Activated T-helper 17 cell treated with anti-CD3 and anti-CD28 coated beads, Interleukin-2, amount 50 U/mL, for 72 hours (primary cell): ENCODE measurements at regions not wholly inside any gene's neighbourhood (a gene's known extent, or its start where the extent isn't known, plus 50 kb on each side); places are given as distances from the start of the nearest gene placed in this dataset.

ENCODE experiments used
- ATAC-seq: fragments of 150-1000 bp; cut with Tn5 transposase; replicated peaks from 2 replicates; pipeline ENCODE4 v1.10.0; 2021; ENCODE audit warnings: mild to moderate bottlenecking, moderate library complexity
- H3K27ac Mint-ChIP-seq: one replicate; pipeline ENCODE4 v1.8.0; 2022; ENCODE audit warnings: mixed read lengths
- H3K27me3 Mint-ChIP-seq: one replicate; pipeline ENCODE4 v1.8.0; 2022; ENCODE audit warnings: mixed read lengths
- H3K36me3 Mint-ChIP-seq: one replicate; pipeline ENCODE4 v1.8.0; 2022; ENCODE audit warnings: low read depth, mild to moderate bottlenecking, mixed read lengths
- H3K4me1 Mint-ChIP-seq: one replicate; pipeline ENCODE4 v1.8.0; 2022; ENCODE audit warnings: mixed read lengths
- H3K4me3 Mint-ChIP-seq: one replicate; pipeline ENCODE4 v1.8.0; 2022; ENCODE audit warnings: mild to moderate bottlenecking, mixed read lengths
- H3K9me3 Mint-ChIP-seq: one replicate; pipeline ENCODE4 v1.8.0; 2022; ENCODE audit warnings: mixed read lengths

GRCh38 chr20:56839786-56840185 is 210.7 kb downstream of the TFAP2C start:
- H3K27ac Mint-ChIP-seq, result no peak overlapping the region
- no peaks in the 10 kb centered on the region for H3K4me1 Mint-ChIP-seq
- H3K36me3 Mint-ChIP-seq, result no peaks in the 10 kb centered on the region
- H3K9me3 Mint-ChIP-seq, result no peaks in the 10 kb centered on the region
- H3K4me3 Mint-ChIP-seq, result no peak overlapping the region
- peaks cover 4% of the 10 kb centered on the region for H3K27me3 Mint-ChIP-seq
- ATAC-seq, result no peak

GRCh38 chr20:56840716-56841261 is 211.7 kb downstream of the TFAP2C start:
- Mint-ChIP-seq H3K36me3 (no peaks in the 10 kb centered on the region), H3K9me3 (no peaks in the 10 kb centered on the region), H3K27me3 (peaks cover 4% of the 10 kb centered on the region), H3K27ac (no peak overlapping the region), H3K4me1 (no peaks in the 10 kb centered on the region), H3K4me3 (no peak overlapping the region)
- no peak for ATAC-seq

- no peaks in the 10 kb centered on the region for H3K9me3 Mint-ChIP-seq
- no peak overlapping the region for H3K27ac Mint-ChIP-seq
- no peak for ATAC-seq
- H3K36me3 Mint-ChIP-seq, result no peaks in the 10 kb centered on the region
- H3K27me3 Mint-ChIP-seq, result peaks cover 4% of the 10 kb centered on the region
- no peak overlapping the region for H3K4me3 Mint-ChIP-seq
- H3K4me1 Mint-ChIP-seq, result no peaks in the 10 kb centered on the region
Observed at GRCh38 chr20:56841346-56841908, 212.3 kb downstream of the TFAP2C start.

GRCh38 chr20:56842056-56842455 is 212.9 kb downstream of the TFAP2C start:
- no peaks in the 10 kb centered on the region for H3K9me3 Mint-ChIP-seq
- H3K36me3 Mint-ChIP-seq, result no peaks in the 10 kb centered on the region
- ATAC-seq, result no peak
- H3K27ac Mint-ChIP-seq, result no peak overlapping the region
- no peaks in the 10 kb centered on the region for H3K4me1 Mint-ChIP-seq
- H3K27me3 Mint-ChIP-seq, result peaks cover 6% of the 10 kb centered on the region
- no peak overlapping the region for H3K4me3 Mint-ChIP-seq

- H3K27ac Mint-ChIP-seq, result no peak overlapping the region
- H3K36me3 Mint-ChIP-seq, result no peaks in the 10 kb centered on the region
- H3K4me1 Mint-ChIP-seq, result no peaks in the 10 kb centered on the region
- no peak overlapping the region for H3K4me3 Mint-ChIP-seq
- H3K27me3 Mint-ChIP-seq, result peaks cover 7% of the 10 kb centered on the region
- no peaks in the 10 kb centered on the region for H3K9me3 Mint-ChIP-seq
- ATAC-seq, result no peak
Observed at GRCh38 chr20:56843386-56843785, 214.3 kb downstream of the TFAP2C start.

GRCh38 chr20:56843817-56844216 is 214.7 kb downstream of the TFAP2C start:
- no peaks in the 10 kb centered on the region for H3K36me3 Mint-ChIP-seq
- H3K27ac Mint-ChIP-seq, result no peak overlapping the region
- H3K4me3 Mint-ChIP-seq, result no peak overlapping the region
- no peaks in the 10 kb centered on the region for H3K4me1 Mint-ChIP-seq
- no peak for ATAC-seq
- no peaks in the 10 kb centered on the region for H3K9me3 Mint-ChIP-seq
- H3K27me3 Mint-ChIP-seq, result peaks cover 7% of the 10 kb centered on the region

- no peak for ATAC-seq
- peaks cover 3% of the 10 kb centered on the region for H3K27me3 Mint-ChIP-seq
- H3K9me3 Mint-ChIP-seq, result no peaks in the 10 kb centered on the region
- no peaks in the 10 kb centered on the region for H3K36me3 Mint-ChIP-seq
- H3K4me3 Mint-ChIP-seq, result no peak overlapping the region
- H3K4me1 Mint-ChIP-seq, result no peaks in the 10 kb centered on the region
- no peak overlapping the region for H3K27ac Mint-ChIP-seq
Observed at GRCh38 chr20:56845546-56846086, 216.5 kb downstream of the TFAP2C start.

- no peaks in the 10 kb centered on the region for H3K4me1 Mint-ChIP-seq
- H3K9me3 Mint-ChIP-seq, result no peaks in the 10 kb centered on the region
- no peak for ATAC-seq
- peaks cover 3% of the 10 kb centered on the region for H3K27me3 Mint-ChIP-seq
- no peak overlapping the region for H3K4me3 Mint-ChIP-seq
- H3K27ac Mint-ChIP-seq, result no peak overlapping the region
- H3K36me3 Mint-ChIP-seq, result no peaks in the 10 kb centered on the region
Observed at GRCh38 chr20:56848561-56848960, 219.5 kb downstream of the TFAP2C start.

- H3K4me3 Mint-ChIP-seq, result no peak overlapping the region
- H3K36me3 Mint-ChIP-seq, result no peaks in the 10 kb centered on the region
- H3K27ac Mint-ChIP-seq, result no peak overlapping the region
- peaks cover 3% of the 10 kb centered on the region for H3K27me3 Mint-ChIP-seq
- H3K9me3 Mint-ChIP-seq, result no peaks in the 10 kb centered on the region
- ATAC-seq, result no peak
- H3K4me1 Mint-ChIP-seq, result no peaks in the 10 kb centered on the region
Observed at GRCh38 chr20:56851552-56851951, 222.4 kb downstream of the TFAP2C start.

- H3K4me1 Mint-ChIP-seq, result no peaks in the 10 kb centered on the region
Observed at GRCh38 chr20:56855708-56856107, 226.6 kb downstream of the TFAP2C start.

GRCh38 chr20:56857950-56858349 is 228.8 kb downstream of the TFAP2C start:
- H3K27me3 Mint-ChIP-seq, result peaks cover 22% of the 10 kb centered on the region
- no peaks in the 10 kb centered on the region for H3K36me3 Mint-ChIP-seq
- no peaks in the 10 kb centered on the region for H3K4me1 Mint-ChIP-seq
- no peak overlapping the region for H3K27ac Mint-ChIP-seq
- no peak overlapping the region for H3K4me3 Mint-ChIP-seq
- no peaks in the 10 kb centered on the region for H3K9me3 Mint-ChIP-seq
- no peak for ATAC-seq

More at GRCh38 chr20:56855708-56856107, 226.6 kb downstream of the TFAP2C start:
- Mint-ChIP-seq H3K27ac (no peak overlapping the region), H3K9me3 (no peaks in the 10 kb centered on the region), H3K27me3 (peaks cover 10% of the 10 kb centered on the region), H3K36me3 (no peaks in the 10 kb centered on the region), H3K4me3 (no peak overlapping the region)
- no peak for ATAC-seq

- Mint-ChIP-seq H3K27ac (no peak overlapping the region), H3K4me3 (no peak overlapping the region), H3K36me3 (no peaks in the 10 kb centered on the region), H3K27me3 (peaks cover 30% of the 10 kb centered on the region), H3K4me1 (no peaks in the 10 kb centered on the region), H3K9me3 (no peaks in the 10 kb centered on the region)
- no peak for ATAC-seq
Observed at GRCh38 chr20:56859039-56859800, 230.1 kb downstream of the TFAP2C start.

GRCh38 chr20:56859801-56860261 is 230.7 kb downstream of the TFAP2C start:
- H3K4me1 Mint-ChIP-seq, result no peaks in the 10 kb centered on the region
- H3K27ac Mint-ChIP-seq, result no peak overlapping the region
- peaks cover 35% of the 10 kb centered on the region for H3K27me3 Mint-ChIP-seq
- no peak for ATAC-seq
- no peak overlapping the region for H3K4me3 Mint-ChIP-seq
- no peaks in the 10 kb centered on the region for H3K9me3 Mint-ChIP-seq
- no peaks in the 10 kb centered on the region for H3K36me3 Mint-ChIP-seq

GRCh38 chr20:56860413-56860812 is 231.3 kb downstream of the TFAP2C start:
- H3K4me3 Mint-ChIP-seq, result no peak overlapping the region
- peaks cover 35% of the 10 kb centered on the region for H3K27me3 Mint-ChIP-seq
- H3K9me3 Mint-ChIP-seq, result no peaks in the 10 kb centered on the region
- H3K27ac Mint-ChIP-seq, result no peak overlapping the region
- H3K4me1 Mint-ChIP-seq, result no peaks in the 10 kb centered on the region
- ATAC-seq, result no peak
- no peaks in the 10 kb centered on the region for H3K36me3 Mint-ChIP-seq

GRCh38 chr20:56861590-56861989 is 232.5 kb downstream of the TFAP2C start:
- Mint-ChIP-seq H3K27ac (no peak overlapping the region), H3K4me3 (no peak overlapping the region), H3K4me1 (no peaks in the 10 kb centered on the region), H3K27me3 (peaks cover 39% of the 10 kb centered on the region), H3K9me3 (no peaks in the 10 kb centered on the region), H3K36me3 (no peaks in the 10 kb centered on the region)
- no peak for ATAC-seq
